ENCODE measurements at regions not wholly inside any gene's neighbourhood (a gene's known extent, or its start where the extent isn't known, plus 50 kb on each side); places are given as distances from the start of the nearest gene placed in this dataset.

GRCh38 chr2:7725850-7726242, 808.6 kb downstream of the RNF144A start:
- TF ChIP-seq CTCF (IDR thresholded peaks at IDR 0.05; ENCODE audit: poor library complexity, severe bottlenecking) (no peak), TAF1 (IDR thresholded peaks at IDR 0.05; ENCODE audit: low read depth) (no peak), EP300 (conservative IDR thresholded peaks at IDR 0.05; ENCODE audit: poor library complexity, severe bottlenecking) (no peak), REST (IDR thresholded peaks at IDR 0.05; ENCODE audit: borderline replicate concordance) (no peak), RAD21 (conservative IDR thresholded peaks at IDR 0.05) (no peak), EZH2 (IDR thresholded peaks at IDR 0.05; ENCODE audit: borderline replicate concordance, insufficient read depth, low read length, poor library complexity, severe bottlenecking) (no peak), POLR2AphosphoS5 (IDR thresholded peaks at IDR 0.05) (no peak)

All from neural cell (in vitro differentiated cells).